ENCODE measurements at regions not wholly inside any gene's neighbourhood (a gene's known extent, or its start where the extent isn't known, plus 50 kb on each side); places are given as distances from the start of the nearest gene placed in this dataset.
"Not testable (repeated sequence)": the region's sequence is repeated elsewhere in the genome, so short reads cannot be mapped to it uniquely, and the experiment has no call there.

DNA sequence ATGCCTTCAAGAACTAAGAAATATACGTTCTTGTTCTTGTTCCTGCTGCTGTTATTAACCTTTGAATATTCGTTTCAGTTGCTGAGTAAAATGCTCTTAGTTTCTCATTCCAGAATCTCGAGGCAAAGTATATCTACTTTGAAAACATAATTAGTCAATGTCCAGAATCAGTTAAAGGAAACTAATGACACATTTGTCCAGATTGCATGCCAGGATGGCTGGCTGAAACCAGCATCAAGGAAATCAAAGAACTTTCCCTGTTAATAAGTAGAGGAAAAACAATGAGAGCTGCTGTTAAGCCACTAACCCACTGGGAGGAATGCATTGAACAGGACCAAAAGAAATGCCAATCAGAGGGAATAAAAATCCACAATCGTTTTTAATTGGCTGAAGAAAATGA lies 196.9 kb downstream of the ALDH8A1 start:
- TF ChIP-seq, protein P1, sequence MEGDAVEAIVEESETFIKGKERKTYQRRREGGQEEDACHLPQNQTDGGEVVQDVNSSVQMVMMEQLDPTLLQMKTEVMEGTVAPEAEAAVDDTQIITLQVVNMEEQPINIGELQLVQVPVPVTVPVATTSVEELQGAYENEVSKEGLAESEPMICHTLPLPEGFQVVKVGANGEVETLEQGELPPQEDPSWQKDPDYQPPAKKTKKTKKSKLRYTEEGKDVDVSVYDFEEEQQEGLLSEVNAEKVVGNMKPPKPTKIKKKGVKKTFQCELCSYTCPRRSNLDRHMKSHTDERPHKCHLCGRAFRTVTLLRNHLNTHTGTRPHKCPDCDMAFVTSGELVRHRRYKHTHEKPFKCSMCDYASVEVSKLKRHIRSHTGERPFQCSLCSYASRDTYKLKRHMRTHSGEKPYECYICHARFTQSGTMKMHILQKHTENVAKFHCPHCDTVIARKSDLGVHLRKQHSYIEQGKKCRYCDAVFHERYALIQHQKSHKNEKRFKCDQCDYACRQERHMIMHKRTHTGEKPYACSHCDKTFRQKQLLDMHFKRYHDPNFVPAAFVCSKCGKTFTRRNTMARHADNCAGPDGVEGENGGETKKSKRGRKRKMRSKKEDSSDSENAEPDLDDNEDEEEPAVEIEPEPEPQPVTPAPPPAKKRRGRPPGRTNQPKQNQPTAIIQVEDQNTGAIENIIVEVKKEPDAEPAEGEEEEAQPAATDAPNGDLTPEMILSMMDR (IDR thresholded peaks at IDR 0.05; ENCODE audit: low read depth, low read length, missing control alignments) = no peak
- no peak overlapping the region for H3K4me3 ChIP-seq (replicated peaks; ENCODE audit: low read depth, low read length)

DNA sequence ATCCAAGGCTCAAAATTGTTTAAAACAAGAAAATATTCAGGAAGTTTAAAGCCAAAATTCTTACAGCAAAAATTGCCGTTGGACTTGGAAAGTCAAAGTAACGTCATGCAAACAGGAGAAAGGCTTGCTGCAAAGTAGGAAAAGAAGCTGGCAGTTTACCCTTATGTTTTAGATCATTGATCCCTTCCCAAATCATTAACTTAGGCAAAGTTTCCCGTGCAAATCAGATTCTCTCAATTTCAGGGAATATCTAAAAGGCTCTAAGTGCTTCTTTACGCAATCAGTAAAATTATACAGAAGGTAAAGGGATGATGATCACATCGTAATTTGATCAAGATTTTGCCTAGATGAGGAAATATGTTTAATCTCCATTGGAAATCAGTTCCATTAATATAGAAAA lies 197.5 kb downstream of the ALDH8A1 start:
- H3K4me3 ChIP-seq (replicated peaks; ENCODE audit: low read depth, low read length) = no peak overlapping the region
- TF ChIP-seq, protein P1 (IDR thresholded peaks at IDR 0.05; ENCODE audit: low read depth, low read length, missing control alignments) = no peak
- DNase-seq (ENCODE audit: extremely low read depth, low read depth) = no peak

More for the DNA sequence above, 196.9 kb downstream of the ALDH8A1 start:
- DNase-seq (ENCODE audit: extremely low read depth, low read depth) = no peak

DNA sequence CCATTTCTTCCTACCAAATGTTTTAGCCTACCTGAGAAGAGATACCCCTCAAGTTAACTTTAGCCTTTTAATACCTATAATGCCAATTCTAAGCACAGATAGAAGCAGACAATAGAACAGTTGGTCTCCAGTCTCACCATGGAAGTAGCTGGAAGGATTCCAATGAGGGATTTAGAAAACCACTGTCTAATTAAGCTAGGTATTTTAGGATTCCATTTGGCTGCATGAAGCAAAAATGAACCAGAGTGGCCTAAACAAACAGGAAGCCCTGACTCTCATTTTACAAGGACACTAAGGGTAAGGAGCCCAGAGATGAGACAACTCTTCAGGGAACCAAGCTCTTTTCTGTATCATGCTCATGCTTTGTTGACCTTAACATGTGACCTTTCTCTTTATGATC lies 199.2 kb downstream of the ALDH8A1 start:
- TF ChIP-seq, protein P1 (IDR thresholded peaks at IDR 0.05; ENCODE audit: low read depth, low read length, missing control alignments) = no peak
- H3K4me3 ChIP-seq (replicated peaks; ENCODE audit: low read depth, low read length) = no peak overlapping the region
- DNase-seq (ENCODE audit: extremely low read depth, low read depth) = peak; percentile 65

DNA sequence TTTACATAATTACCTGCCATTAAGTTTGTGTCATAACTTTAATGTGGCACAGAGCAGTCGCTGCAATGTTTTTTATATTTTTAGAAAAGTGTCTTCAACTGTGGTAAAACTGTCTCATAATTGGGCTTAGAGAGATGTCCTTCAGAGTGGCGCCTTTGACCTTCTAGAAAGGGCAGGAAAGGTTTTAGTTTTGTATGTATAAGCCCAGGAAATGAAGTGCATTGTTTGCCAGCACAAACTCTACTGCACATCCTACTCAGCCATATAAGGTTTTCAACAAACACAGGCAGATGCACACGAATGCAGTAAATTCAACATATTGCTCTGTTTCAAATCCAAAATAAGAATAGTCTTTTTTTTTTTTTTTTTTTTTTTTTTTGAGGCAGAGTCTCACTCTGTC lies 201.4 kb downstream of the ALDH8A1 start:
- DNase-seq (ENCODE audit: extremely low read depth, low read depth) = no peak
- H3K4me3 ChIP-seq (replicated peaks; ENCODE audit: low read depth, low read length) = no peak overlapping the region
- TF ChIP-seq, protein P1 (IDR thresholded peaks at IDR 0.05; ENCODE audit: low read depth, low read length, missing control alignments) = no peak

DNA sequence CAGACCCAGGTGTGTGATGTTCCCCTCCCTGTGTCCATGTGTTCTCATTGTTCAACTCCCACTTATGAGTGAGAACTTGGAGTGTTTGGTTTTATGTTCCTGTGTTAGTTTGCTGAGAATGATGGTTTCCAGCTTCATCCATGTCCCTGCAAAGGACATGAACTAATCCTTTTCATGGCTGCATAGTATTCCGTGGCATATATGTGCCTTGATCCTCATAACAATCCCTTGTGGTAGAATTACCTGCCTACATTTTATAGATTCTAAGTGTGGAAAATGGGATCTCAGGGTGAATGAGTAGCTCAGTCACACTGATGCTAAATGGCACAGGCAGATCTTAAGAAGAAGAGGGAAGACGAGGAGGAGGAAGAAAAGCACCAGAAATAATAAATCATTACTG lies 202.7 kb downstream of the ALDH8A1 start:
- DNase-seq (ENCODE audit: extremely low read depth, low read depth); H3K4me3 ChIP-seq (replicated peaks; ENCODE audit: low read depth, low read length): not testable (repeated sequence)

DNA sequence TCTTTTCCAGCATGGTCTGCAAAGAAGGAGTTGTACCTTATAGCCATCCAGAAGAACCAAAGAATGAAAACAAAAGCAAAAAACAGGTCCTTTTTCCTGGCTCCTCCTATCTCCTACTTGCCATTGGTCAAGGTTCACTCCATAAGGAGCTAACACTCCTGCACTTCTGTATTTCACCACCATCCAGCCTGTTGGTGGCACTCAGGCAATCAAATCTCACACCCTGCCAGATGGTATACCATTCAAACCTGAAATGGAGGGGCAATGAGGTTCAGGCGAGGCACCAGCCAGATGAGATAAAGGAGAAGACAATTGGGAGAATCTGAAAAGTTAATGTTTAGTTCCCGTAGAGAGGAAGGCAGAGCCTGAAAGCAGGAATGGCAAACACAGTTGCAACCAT lies 203.8 kb downstream of the ALDH8A1 start:
- H3K4me3 ChIP-seq (replicated peaks; ENCODE audit: low read depth, low read length) = no peak overlapping the region
- TF ChIP-seq, protein P1 (IDR thresholded peaks at IDR 0.05; ENCODE audit: low read depth, low read length, missing control alignments) = no peak
- no peak for DNase-seq (ENCODE audit: extremely low read depth, low read depth)

DNA sequence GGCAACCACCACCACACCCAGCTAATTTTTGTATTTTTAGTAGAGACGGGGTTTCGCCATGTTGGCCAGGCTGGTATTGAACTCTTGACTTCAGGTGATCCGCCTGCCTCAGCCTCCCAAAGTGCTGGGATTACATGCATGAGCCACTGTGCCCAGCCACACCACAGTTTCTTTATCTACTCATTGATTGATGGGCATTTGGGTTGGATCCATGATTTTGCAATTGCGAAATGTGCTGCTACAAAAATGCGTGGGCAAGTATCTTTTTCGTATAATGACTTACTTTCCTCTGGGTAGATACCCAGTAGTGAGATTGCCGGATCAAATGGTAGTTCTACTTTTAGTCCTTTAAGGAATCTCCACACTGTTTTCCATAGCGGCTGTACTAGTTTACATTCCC lies 204.7 kb downstream of the ALDH8A1 start:
- not testable (repeated sequence) for DNase-seq (ENCODE audit: extremely low read depth, low read depth); H3K4me3 ChIP-seq (replicated peaks; ENCODE audit: low read depth, low read length)

DNA sequence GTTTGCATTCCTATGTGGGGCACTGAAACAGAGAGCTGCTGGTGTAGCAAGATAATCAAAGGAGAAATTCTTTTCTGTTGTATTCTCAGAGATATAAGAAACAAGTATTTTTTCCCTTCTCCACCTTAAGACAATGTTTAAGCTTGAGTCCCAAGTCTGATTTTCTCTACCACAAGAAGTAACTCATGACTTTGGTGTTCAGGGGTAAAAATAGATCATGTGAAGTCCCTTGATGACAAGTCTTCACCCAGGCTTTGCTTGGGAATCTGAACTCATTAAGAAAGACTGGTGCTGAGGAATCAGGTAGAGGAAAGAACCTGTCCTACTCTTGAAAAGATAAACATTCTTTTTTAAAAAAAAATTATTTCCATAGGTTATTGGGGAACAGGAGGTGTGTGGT lies 205.6 kb downstream of the ALDH8A1 start:
- DNase-seq (ENCODE audit: extremely low read depth, low read depth) = no peak
- TF ChIP-seq, protein P1 (IDR thresholded peaks at IDR 0.05; ENCODE audit: low read depth, low read length, missing control alignments) = no peak

More for the DNA sequence above, 205.6 kb downstream of the ALDH8A1 start:
- no peak overlapping the region for H3K4me3 ChIP-seq (replicated peaks; ENCODE audit: low read depth, low read length)

All from HFF-Myc (cell line).